Body of pancreas (tissue), 4 donors: ENCODE measurements at regions not wholly inside any gene's neighbourhood (a gene's known extent, or its start where the extent isn't known, plus 50 kb on each side); places are given as distances from the start of the nearest gene placed in this dataset.

Experiments used
- ATAC-seq: fragments of 150-250 bp; one replicate; pipeline ENCODE4 v1.9.1; 2016
- DNase-seq, 4 donors: peaks; one replicate each; pipeline ENCODE4 v3.0.0-alpha.2; 2019
- H3K27ac ChIP-seq, 4 donors: fragments of 200-600 bp; sonication (generic); 1 replicate in 3 of 4; 2 replicates in 1 of 4; pipeline versions ENCODE4 v1.5.1 to v1.6.1; 2016 to 2019; ENCODE audit warnings: mild to moderate bottlenecking in 1 of 4, mixed read lengths in 1 of 4, moderate library complexity in 1 of 4
- H3K27me3 ChIP-seq, 2 donors: fragments of 200-600 bp; sonication (generic); one replicate each; pipeline ENCODE4 v1.6.0; 2016; ENCODE audit warnings: mild to moderate bottlenecking in 1 of 2
- H3K36me3 ChIP-seq, 2 donors: fragments of 200-600 bp; sonication (generic); replicated peaks in 1 of 2; 2 replicates each; pipeline ENCODE4 v1.5.1; 2016; ENCODE audit warnings: low read depth in 2 of 2; ENCODE audit not compliant: insufficient read depth in 1 of 2
- H3K4me1 ChIP-seq: fragments of 200-600 bp; sonication (generic); one replicate; pipeline ENCODE4 v1.6.0; 2016
- H3K4me3 ChIP-seq, 2 donors: fragments of 200-600 bp; sonication (generic); 1 replicate in 1 of 2; 2 replicates in 1 of 2; pipeline ENCODE4 v1.5.1; 2016 to 2019
- H3K9me3 ChIP-seq, 3 donors: fragments of 200-600 bp; sonication (generic); 1 replicate in 2 of 3; 2 replicates in 1 of 3; pipeline ENCODE4 v1.5.1; 2016
- POLR2A ChIP-seq, 3 donors: fragments of 450-650 bp; IDR thresholded peaks; one replicate each; pipeline ENCODE4 v1.6.1; 2016; ENCODE audit warnings: antibody characterized with exemption in 3 of 3, mild to moderate bottlenecking in 2 of 3
- whole genome bisulfite sequencing, 2 donors: methylation state at CpG; one replicate each; pipeline ENCODE4 v1.1.5; 2017; 5-methylcytosine and 5-hydroxymethylcytosine counted together
- intact Hi-C: fragments of 100-400 bp; cut with DNase I; formaldehyde crosslinking; loops from one replicate; pipeline ENCODE4 v1.15.1; 2023
- TF ChIP-seq, protein P1 (sequence below), 7 experiments: fragments of 450-650 bp in 4 of 7; fragments of 200-600 bp in 3 of 7; sonication (generic) in 3 of 7; IDR thresholded peaks; one replicate each; pipeline ENCODE4 v1.5.1; 2016 to 2019; ENCODE audit warnings: antibody characterized with exemption in 7 of 7

GRCh38 chr6:30832864-30833263 lies 51.5 kb upstream of the DDR1 start:
- no peak for ATAC-seq
- Histone ChIP-seq H3K36me3 (no peaks in the 10 kb centered on the region), H3K27me3 (no peaks in the 10 kb centered on the region), H3K4me3 (no peak overlapping the region), H3K9me3 (no peaks in the 10 kb centered on the region), H3K4me1 (peaks cover 13% of the 10 kb centered on the region), H3K27ac (no peak overlapping the region)
- DNase-seq: no peak
- intact Hi-C loops: loop anchor here (5.0 to 10.0 kb wide), 2 partner anchors 39 to 242 kb away; no protein-coding TSS in a partner anchor
- TF ChIP-seq, protein P1, sequence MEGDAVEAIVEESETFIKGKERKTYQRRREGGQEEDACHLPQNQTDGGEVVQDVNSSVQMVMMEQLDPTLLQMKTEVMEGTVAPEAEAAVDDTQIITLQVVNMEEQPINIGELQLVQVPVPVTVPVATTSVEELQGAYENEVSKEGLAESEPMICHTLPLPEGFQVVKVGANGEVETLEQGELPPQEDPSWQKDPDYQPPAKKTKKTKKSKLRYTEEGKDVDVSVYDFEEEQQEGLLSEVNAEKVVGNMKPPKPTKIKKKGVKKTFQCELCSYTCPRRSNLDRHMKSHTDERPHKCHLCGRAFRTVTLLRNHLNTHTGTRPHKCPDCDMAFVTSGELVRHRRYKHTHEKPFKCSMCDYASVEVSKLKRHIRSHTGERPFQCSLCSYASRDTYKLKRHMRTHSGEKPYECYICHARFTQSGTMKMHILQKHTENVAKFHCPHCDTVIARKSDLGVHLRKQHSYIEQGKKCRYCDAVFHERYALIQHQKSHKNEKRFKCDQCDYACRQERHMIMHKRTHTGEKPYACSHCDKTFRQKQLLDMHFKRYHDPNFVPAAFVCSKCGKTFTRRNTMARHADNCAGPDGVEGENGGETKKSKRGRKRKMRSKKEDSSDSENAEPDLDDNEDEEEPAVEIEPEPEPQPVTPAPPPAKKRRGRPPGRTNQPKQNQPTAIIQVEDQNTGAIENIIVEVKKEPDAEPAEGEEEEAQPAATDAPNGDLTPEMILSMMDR (IDR thresholded peaks at IDR 0.05): no peak
- no peak for TF ChIP-seq POLR2A (IDR thresholded peaks at IDR 0.05)
- 73 to 75% methylated on average over 5 of the region's 5 CpGs for WGBS, 2 donors

DNA sequence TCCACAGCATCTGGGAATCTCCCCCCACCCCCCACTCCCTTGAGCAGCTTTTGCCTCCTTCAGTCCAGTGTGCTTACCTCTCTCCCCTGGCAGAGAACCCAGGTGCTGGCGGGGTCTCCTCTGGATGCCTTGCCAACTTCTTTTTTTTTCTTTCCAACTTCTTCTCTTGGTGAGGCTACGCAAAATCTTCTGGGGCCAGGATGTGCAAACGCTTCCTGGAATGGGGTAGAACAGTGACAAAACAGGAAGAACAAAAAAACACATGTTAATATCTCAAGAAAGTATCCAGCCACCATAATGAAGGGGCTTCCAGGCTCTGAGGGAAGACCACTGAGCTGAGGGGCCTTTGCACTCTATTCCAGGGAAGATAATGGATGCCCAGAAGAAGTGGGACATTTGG lies 53.9 kb upstream of the DDR1 start:
- Histone ChIP-seq H3K4me3 (no peak overlapping the region), H3K27me3 (no peaks in the 10 kb centered on the region), H3K4me1 (peaks cover 15% of the 10 kb centered on the region), H3K36me3 (no peaks in the 10 kb centered on the region), H3K27ac (no peak overlapping the region), H3K9me3 (no peaks in the 10 kb centered on the region)
- ATAC-seq (no peak), DNase-seq (peak in 1 of 4 donors; percentile 26)
- WGBS, 2 donors: 57 to 58% methylated on average over 3 of the region's 3 CpGs
- TF ChIP-seq, protein P1 (IDR thresholded peaks at IDR 0.05): no peak
- TF ChIP-seq POLR2A (IDR thresholded peaks at IDR 0.05): no peak
- intact Hi-C loops: loop anchor here (5.0 to 10.0 kb wide), 2 partner anchors 42 to 244 kb away; no protein-coding TSS in a partner anchor

DNA sequence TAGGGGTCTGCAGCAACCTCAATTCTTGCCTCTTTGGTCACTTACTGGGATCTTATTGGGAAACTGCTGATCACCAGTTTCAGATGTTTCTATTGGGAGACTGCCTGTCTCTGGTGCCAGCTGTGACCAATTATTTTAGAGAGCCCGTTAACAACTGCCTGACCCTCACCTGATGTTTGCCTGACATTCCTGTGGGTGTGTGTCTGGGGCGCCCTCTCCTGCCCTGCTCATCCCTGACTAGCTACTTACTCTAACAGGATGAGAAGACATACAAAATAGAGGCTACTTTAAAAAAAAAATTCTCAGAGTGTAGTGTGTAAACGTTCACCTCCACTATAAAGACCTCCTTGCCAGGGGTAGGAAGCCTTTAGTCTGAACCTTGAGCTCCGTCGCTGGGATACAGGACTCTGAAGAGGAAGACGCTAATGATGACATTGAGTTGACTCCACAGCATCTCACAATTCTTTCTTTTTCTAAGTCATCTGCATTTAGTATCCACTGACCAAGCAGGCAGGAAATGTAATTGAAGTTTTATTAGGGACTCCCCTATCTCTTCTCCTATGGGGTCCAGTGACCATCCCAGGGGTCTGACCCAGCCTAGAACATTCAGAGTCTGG lies 54.6 kb upstream of the DDR1 start:
- Histone ChIP-seq H3K27ac (no peak overlapping the region), H3K27me3 (no peaks in the 10 kb centered on the region), H3K4me3 (no peak overlapping the region), H3K36me3 (no peaks in the 10 kb centered on the region), H3K4me1 (peaks cover 15% of the 10 kb centered on the region), H3K9me3 (no peaks in the 10 kb centered on the region)
- DNase-seq (no peak), ATAC-seq (no peak)
- intact Hi-C loops: loop anchor here (5.0 to 10.0 kb wide), 2 partner anchors 43 to 245 kb away; no protein-coding TSS in a partner anchor
- no peak for TF ChIP-seq POLR2A (IDR thresholded peaks at IDR 0.05)
- TF ChIP-seq, protein P1 (IDR thresholded peaks at IDR 0.05): no peak
- WGBS, 2 donors: 82 to 84% methylated on average over 6 of the region's 6 CpGs

- ATAC-seq: no peak
- H3K27me3 ChIP-seq: no peaks in the 10 kb centered on the region
- H3K4me3 ChIP-seq: no peak overlapping the region
- no peaks in the 10 kb centered on the region for H3K36me3 ChIP-seq
- H3K4me1 ChIP-seq: peaks cover 15% of the 10 kb centered on the region
- no peaks in the 10 kb centered on the region for H3K9me3 ChIP-seq
- intact Hi-C loops: no loop called here
- no peak for TF ChIP-seq POLR2A (IDR thresholded peaks at IDR 0.05)
- TF ChIP-seq, protein P1 (IDR thresholded peaks at IDR 0.05): no peak
- DNase-seq: no peak
- WGBS, 2 donors: 80 to 89% methylated on average over 4 of the region's 4 CpGs
- peak overlapping the region in 2 of 4 donors; percentile 27 to 79 for H3K27ac ChIP-seq
These were observed 55.3 kb upstream of the DDR1 start for GRCh38 chr6:30829033-30829432.
